Omental fat pad (tissue), 3 donors: ENCODE measurements at regions not wholly inside any gene's neighbourhood (a gene's known extent, or its start where the extent isn't known, plus 50 kb on each side); places are given as distances from the start of the nearest gene placed in this dataset.

Experiments used
- ATAC-seq: fragments of 150-250 bp; one replicate; pipeline ENCODE4 v1.9.1; 2016; ENCODE audit warnings: mild to moderate bottlenecking, moderate library complexity; ENCODE audit not compliant: low FRiP score
- DNase-seq: peaks from one replicate; pipeline ENCODE4 v3.0.0-alpha.2; 2019; ENCODE audit warnings: low spot score
- TF ChIP-seq, protein P1 (sequence below), 3 donors: fragments of 450-650 bp; IDR thresholded peaks; one replicate each; pipeline ENCODE4 v1.5.1; 2016 to 2017; ENCODE audit warnings: antibody characterized with exemption in 3 of 3, mild to moderate bottlenecking in 3 of 3, moderate library complexity in 2 of 3

DNA sequence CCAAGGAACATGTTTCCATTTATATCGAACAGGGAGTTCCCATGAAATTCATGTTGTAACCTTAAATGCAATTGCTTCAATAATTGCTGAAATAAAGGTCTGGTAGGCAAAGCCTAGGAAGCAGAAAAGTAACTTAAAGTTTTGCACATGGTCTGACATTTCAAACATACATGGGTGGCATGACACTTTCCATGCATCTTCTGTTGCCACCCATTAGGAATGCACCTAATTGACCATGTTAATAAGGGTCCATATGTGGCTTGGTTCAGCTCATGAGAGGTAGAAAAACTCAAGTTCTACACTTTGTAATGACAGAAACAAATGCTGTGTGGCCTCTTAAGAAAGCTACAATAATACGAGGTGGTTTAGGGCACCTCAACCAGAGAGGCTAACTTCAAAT lies 72.0 kb upstream of the GORAB start:
- ATAC-seq (no peak), DNase-seq (no peak)
- TF ChIP-seq, protein P1, sequence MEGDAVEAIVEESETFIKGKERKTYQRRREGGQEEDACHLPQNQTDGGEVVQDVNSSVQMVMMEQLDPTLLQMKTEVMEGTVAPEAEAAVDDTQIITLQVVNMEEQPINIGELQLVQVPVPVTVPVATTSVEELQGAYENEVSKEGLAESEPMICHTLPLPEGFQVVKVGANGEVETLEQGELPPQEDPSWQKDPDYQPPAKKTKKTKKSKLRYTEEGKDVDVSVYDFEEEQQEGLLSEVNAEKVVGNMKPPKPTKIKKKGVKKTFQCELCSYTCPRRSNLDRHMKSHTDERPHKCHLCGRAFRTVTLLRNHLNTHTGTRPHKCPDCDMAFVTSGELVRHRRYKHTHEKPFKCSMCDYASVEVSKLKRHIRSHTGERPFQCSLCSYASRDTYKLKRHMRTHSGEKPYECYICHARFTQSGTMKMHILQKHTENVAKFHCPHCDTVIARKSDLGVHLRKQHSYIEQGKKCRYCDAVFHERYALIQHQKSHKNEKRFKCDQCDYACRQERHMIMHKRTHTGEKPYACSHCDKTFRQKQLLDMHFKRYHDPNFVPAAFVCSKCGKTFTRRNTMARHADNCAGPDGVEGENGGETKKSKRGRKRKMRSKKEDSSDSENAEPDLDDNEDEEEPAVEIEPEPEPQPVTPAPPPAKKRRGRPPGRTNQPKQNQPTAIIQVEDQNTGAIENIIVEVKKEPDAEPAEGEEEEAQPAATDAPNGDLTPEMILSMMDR (IDR thresholded peaks at IDR 0.05): no peak

DNA sequence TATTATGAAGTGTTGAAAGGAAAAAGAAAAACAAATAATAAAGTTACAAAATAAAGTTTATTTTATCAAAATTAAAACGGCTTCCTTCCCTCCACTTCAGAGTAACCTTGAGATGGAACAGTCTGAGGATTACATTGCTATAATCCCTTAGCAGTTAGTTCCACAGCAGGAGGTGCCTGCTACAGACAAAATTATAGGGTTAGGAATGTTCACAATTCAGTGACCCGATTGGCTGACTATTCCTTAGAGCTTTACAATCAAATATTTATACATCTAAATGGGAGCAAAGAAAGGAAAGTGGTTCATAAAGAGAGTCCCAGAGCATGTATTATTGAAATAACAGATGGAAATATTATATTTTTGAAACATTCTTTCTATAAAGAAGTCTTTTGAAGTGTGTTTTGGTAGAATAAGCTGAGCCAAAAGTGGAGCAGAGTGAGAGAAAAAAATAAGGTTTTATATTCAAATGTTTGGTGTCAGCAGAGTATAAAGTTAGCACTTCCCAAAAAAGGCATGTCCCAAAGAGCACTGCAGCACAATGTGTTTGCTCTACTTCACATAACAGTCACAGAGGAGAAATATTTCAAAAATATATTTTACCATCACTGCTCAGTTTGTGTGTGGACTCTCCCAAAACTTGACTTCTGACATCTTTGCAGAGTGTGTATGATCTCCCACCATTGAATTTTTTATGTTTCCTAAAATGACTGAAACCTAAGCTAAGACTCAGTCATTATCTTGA lies 71.4 kb upstream of the GORAB start:
- ATAC-seq (no peak), DNase-seq (no peak)
- TF ChIP-seq, protein P1 (IDR thresholded peaks at IDR 0.05): no peak

DNA sequence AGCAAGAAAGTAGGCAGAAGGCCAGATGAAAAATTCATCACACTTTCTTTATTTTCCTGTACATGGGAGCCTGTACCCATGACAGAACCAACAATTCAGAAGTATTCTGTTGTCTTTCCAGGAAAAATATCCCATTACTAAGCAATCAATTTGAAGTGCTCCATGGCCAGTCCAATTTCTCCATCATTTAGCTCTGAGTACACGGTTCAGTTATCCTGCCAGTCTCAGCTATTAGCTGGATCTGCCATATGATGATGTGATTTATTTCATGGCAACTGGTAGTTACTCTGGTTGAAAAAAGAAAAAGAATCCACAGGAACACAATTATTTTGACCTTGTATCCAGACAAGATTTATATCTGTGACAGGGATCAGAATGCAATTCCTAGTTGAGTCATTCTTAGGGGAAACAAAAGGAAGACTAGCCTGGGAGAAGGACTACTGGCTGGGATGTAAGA lies 70.6 kb upstream of the GORAB start:
- DNase-seq (no peak), ATAC-seq (no peak)

DNA sequence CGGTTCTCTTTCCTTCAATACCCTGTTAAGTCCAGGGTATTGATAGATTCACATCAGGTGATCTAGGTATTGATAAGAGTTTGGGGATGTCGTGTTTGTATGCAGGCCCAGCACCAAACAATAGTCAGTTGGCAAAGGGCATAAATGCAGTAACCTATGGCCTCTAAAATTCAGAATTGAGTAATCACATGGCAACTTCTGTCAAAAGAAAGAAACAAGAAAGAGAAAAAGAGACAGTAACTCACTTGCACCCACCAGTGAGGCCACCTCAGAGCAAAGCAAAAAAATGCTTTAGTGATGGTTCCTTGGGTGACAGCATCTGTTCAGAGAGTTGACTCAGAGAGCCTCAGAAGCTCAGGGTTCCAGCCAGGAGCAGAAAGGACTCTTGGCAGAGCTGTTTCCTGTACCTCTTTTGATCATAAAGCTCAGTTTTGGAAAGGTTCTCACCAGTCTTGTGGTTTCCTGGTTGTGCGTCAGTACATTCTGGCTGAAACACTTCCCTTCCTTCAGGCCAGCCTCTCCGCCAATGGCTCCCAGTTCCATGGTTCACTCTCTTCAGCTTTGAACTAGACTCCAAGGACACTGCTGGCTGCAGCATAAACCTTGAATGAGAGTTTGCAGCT lies 70.1 kb upstream of the GORAB start:
- TF ChIP-seq, protein P1 (IDR thresholded peaks at IDR 0.05): no peak
- no peak for ATAC-seq
- DNase-seq: no peak

More for the DNA sequence above, 70.6 kb upstream of the GORAB start:
- TF ChIP-seq, protein P1 (IDR thresholded peaks at IDR 0.05): no peak

DNA sequence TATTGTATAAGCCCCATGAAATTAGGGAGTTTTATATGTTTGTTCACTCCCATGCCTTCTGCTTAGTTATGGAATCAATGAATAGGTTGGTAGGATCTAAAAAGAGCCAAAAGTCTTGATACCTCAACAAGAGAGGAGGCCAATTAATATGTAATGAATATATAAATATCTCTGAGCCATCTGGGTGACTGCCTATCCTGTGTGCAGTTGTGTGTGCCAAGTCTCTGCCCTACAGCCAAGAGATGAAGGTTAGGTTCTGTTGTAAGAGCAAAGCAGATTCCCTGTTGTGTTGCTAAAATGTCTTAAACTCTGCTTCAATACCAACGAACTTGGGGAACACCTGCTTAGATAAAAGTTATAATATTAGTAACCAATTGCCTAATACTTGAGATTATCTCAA lies 61.8 kb upstream of the GORAB start:
- ATAC-seq (no peak), DNase-seq (no peak)
- TF ChIP-seq, protein P1 (IDR thresholded peaks at IDR 0.05): no peak

DNA sequence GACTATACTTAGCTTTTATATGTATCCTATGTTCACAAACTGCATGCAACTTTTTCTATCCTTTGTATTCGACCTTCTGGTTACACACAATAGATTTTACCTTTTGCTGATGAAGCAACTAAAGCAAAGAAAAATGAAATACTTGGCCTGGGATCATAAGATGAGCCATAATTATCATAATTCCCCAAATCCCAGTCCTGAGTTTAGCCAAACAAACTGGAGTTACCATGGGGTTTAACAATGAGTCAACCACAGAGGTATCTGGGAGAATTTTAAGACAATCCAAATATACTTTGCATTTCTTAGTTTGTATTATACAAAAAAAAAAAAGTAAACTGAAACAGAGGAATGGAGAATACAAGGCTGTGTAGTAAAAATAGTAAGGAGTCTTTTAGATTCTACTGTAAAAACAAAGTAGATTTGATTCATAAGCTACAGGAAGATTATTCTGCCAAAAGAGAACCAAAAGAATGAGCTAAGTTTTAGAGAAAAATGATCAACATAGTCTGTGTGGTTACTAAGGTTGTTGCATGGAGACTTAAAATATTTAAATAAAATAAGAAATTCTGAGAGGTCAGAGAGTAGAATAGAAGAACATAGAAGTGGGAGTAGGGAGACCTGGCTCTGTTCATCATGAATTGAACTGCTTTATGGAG lies 60.4 kb upstream of the GORAB start:
- ATAC-seq: no peak
- TF ChIP-seq, protein P1 (IDR thresholded peaks at IDR 0.05): no peak
- no peak for DNase-seq
